Liver (tissue), 7 donors: ENCODE measurements at regions not wholly inside any gene's neighbourhood (a gene's known extent, or its start where the extent isn't known, plus 50 kb on each side); places are given as distances from the start of the nearest gene placed in this dataset.

Source experiments
- DNase-seq: peaks from one replicate; pipeline ENCODE4 v3.0.0-alpha.2; 2017; ENCODE audit warnings: low spot score
- H3K27ac ChIP-seq, 2 donors: one replicate each; pipeline ENCODE4 v1.7.0; 2013; ENCODE audit warnings: inconsistent platforms in 2 of 2, low read length in 2 of 2, control low read depth in 1 of 2, low read depth in 1 of 2, mild to moderate bottlenecking in 1 of 2
- H3K27me3 ChIP-seq, 4 donors: one replicate each; pipeline versions ENCODE4 v1.6.1 to v1.7.0; 2013; ENCODE audit warnings: low read length in 3 of 4, inconsistent platforms in 1 of 4, mild to moderate bottlenecking in 1 of 4, moderate library complexity in 1 of 4; ENCODE audit not compliant: control insufficient read depth in 4 of 4, insufficient read depth in 4 of 4
- H3K36me3 ChIP-seq, 4 donors: one replicate each; pipeline versions ENCODE4 v1.6.1 to v1.7.0; 2013; ENCODE audit warnings: low read length in 3 of 4, mild to moderate bottlenecking in 3 of 4, low read depth in 1 of 4, moderate library complexity in 1 of 4; ENCODE audit not compliant: control insufficient read depth in 4 of 4, insufficient read depth in 3 of 4
- H3K4me1 ChIP-seq, 4 donors: one replicate each; pipeline versions ENCODE4 v1.6.1 to v1.7.0; 2013; ENCODE audit warnings: low read length in 3 of 4, mild to moderate bottlenecking in 3 of 4, moderate library complexity in 1 of 4; ENCODE audit not compliant: control insufficient read depth in 4 of 4, insufficient read depth in 4 of 4
- H3K4me3 ChIP-seq, 3 donors: one replicate each; pipeline versions ENCODE4 v1.6.1 to v1.7.0; 2013; ENCODE audit warnings: low read length in 3 of 3, control low read depth in 1 of 3, low read depth in 1 of 3, mild to moderate bottlenecking in 1 of 3
- H3K9ac ChIP-seq, 2 donors: one replicate each; pipeline ENCODE4 v1.7.0; 2013; ENCODE audit warnings: low read length in 2 of 2, mild to moderate bottlenecking in 2 of 2, moderate library complexity in 2 of 2, control low read depth in 1 of 2, low read depth in 1 of 2
- H3K9me3 ChIP-seq, 4 donors: one replicate each; pipeline versions ENCODE4 v1.6.1 to v1.7.0; 2013; ENCODE audit warnings: low read length in 3 of 4; ENCODE audit not compliant: control insufficient read depth in 4 of 4
- EGR1 ChIP-seq, 2 donors: IDR thresholded peaks; 2 replicates each; pipeline ENCODE4 v1.6.1; 2016 to 2018; ENCODE audit warnings: antibody characterized with exemption in 2 of 2, low read depth in 2 of 2
- FOXA1 ChIP-seq: IDR thresholded peaks from 2 replicates; pipeline ENCODE4 v1.6.1; 2016; ENCODE audit warnings: antibody characterized with exemption
- FOXA2 ChIP-seq: IDR thresholded peaks from 2 replicates; pipeline ENCODE4 v1.6.1; 2016; ENCODE audit warnings: antibody characterized with exemption
- HNF4A ChIP-seq, 2 donors: conservative IDR thresholded peaks; 2 replicates each; pipeline ENCODE4 v1.6.1; 2016; ENCODE audit warnings: antibody characterized with exemption in 2 of 2, mild to moderate bottlenecking in 2 of 2
- HNF4G ChIP-seq: IDR thresholded peaks from 2 replicates; pipeline ENCODE4 v1.6.1; 2016; ENCODE audit warnings: antibody characterized with exemption
- JUND ChIP-seq, 2 donors: IDR thresholded peaks; 2 replicates each; pipeline ENCODE4 v1.6.1; 2016; ENCODE audit warnings: antibody characterized with exemption in 2 of 2
- NR2F2 ChIP-seq: IDR thresholded peaks from 2 replicates; pipeline ENCODE4 v1.6.1; 2016; ENCODE audit warnings: antibody characterized with exemption
- RAD21 ChIP-seq, 2 donors: IDR thresholded peaks; 2 replicates each; pipeline ENCODE4 v1.6.1; 2016; ENCODE audit warnings: antibody characterized with exemption in 2 of 2, mild to moderate bottlenecking in 2 of 2
- RXRA ChIP-seq, 2 donors: IDR thresholded peaks; 2 replicates each; pipeline ENCODE4 v1.6.1; 2017 to 2018; ENCODE audit warnings: antibody characterized with exemption in 2 of 2, mild to moderate bottlenecking in 1 of 2
- SP1 ChIP-seq: IDR thresholded peaks from 2 replicates; pipeline ENCODE4 v1.6.1; 2018; ENCODE audit warnings: antibody characterized with exemption, mild to moderate bottlenecking
- TAF1 ChIP-seq: conservative IDR thresholded peaks from 2 replicates; pipeline ENCODE4 v1.6.1; 2016; ENCODE audit warnings: antibody characterized with exemption, mild to moderate bottlenecking
- YY1 ChIP-seq: IDR thresholded peaks from 2 replicates; pipeline ENCODE4 v1.6.1; 2016; ENCODE audit warnings: antibody characterized with exemption, mild to moderate bottlenecking
- WGBS: extraction: QIAGEN DNeasy Blood & Tissue Kit; methylation state at CpG from one replicate; pipeline ENCODE4 v1.1.7; 2013; 5-methylcytosine and 5-hydroxymethylcytosine counted together
- TF ChIP-seq, protein P1 (sequence below): IDR thresholded peaks from 2 replicates; pipeline ENCODE4 v1.6.1; 2016; ENCODE audit warnings: antibody characterized with exemption
- TF ChIP-seq, protein P2 (sequence below): IDR thresholded peaks from 2 replicates; pipeline ENCODE4 v1.6.1; 2016; ENCODE audit warnings: antibody characterized with exemption
- TF ChIP-seq, protein P3 (sequence below): IDR thresholded peaks from 2 replicates; pipeline ENCODE4 v1.6.1; 2016; ENCODE audit warnings: antibody characterized with exemption
- TF ChIP-seq, protein P4 (sequence below): IDR thresholded peaks from 2 replicates; pipeline ENCODE4 v1.6.1; 2016; ENCODE audit warnings: antibody characterized with exemption, mild to moderate bottlenecking
- donor health status: healthy.
- donor health status: healthy.
- donor health status: healthy.
- donor health status: healthy.

DNA sequence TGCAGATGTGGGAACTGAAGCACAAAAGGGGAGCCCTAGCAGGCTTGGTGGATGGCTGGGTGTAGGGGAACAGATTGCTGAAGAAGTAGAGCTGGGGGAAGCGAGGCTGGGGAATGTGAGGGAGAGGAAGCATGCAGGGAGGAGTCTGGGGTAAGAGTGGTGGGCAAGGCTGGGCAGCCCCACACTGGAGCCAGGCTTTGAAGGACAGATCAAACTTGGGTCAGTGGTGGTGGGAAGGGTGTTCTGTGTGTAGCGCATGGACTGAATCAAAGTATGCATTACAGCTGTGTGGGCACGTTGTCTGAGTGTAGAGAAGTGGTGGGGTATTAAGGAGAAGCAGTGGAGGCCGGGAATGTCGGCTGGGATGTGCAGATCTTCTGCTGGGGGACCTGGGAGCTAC, 116.0 kb downstream of the CYLD start:
- Histone ChIP-seq H3K27ac (no peak overlapping the region), H3K36me3 (no peaks in the 10 kb centered on the region), H3K4me3 (no peak overlapping the region), H3K4me1 (peaks cover 0 to 13% (median 2%) of the 10 kb centered on the region in 4 donors), H3K9ac (no peak overlapping the region), H3K9me3 (no peaks in the 10 kb centered on the region), H3K27me3 (no peaks in the 10 kb centered on the region)
- TF ChIP-seq TAF1: no peak
- TF ChIP-seq FOXA1: no peak
- no peak for TF ChIP-seq HNF4G
- no peak for TF ChIP-seq FOXA2
- no peak for TF ChIP-seq HNF4A (conservative IDR thresholded peaks at IDR 0.05)
- TF ChIP-seq NR2F2: no peak
- TF ChIP-seq, protein P1, sequence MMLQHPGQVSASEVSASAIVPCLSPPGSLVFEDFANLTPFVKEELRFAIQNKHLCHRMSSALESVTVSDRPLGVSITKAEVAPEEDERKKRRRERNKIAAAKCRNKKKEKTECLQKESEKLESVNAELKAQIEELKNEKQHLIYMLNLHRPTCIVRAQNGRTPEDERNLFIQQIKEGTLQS: no peak
- TF ChIP-seq, protein P2, sequence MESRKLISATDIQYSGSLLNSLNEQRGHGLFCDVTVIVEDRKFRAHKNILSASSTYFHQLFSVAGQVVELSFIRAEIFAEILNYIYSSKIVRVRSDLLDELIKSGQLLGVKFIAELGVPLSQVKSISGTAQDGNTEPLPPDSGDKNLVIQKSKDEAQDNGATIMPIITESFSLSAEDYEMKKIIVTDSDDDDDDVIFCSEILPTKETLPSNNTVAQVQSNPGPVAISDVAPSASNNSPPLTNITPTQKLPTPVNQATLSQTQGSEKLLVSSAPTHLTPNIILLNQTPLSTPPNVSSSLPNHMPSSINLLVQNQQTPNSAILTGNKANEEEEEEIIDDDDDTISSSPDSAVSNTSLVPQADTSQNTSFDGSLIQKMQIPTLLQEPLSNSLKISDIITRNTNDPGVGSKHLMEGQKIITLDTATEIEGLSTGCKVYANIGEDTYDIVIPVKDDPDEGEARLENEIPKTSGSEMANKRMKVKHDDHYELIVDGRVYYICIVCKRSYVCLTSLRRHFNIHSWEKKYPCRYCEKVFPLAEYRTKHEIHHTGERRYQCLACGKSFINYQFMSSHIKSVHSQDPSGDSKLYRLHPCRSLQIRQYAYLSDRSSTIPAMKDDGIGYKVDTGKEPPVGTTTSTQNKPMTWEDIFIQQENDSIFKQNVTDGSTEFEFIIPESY: no peak
- TF ChIP-seq EGR1 (IDR thresholded peaks at IDR 0.05; ENCODE audit: low read depth in 2 of 2): no peak
- TF ChIP-seq JUND (IDR thresholded peaks at IDR 0.05): no peak
- TF ChIP-seq RAD21 (IDR thresholded peaks at IDR 0.05): no peak
- TF ChIP-seq, protein P3, sequence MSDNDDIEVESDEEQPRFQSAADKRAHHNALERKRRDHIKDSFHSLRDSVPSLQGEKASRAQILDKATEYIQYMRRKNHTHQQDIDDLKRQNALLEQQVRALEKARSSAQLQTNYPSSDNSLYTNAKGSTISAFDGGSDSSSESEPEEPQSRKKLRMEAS: no peak
- no peak for TF ChIP-seq RXRA (IDR thresholded peaks at IDR 0.05)
- 90% methylated on average over 5 of the region's 5 CpGs for WGBS
- peak; percentile 1 for DNase-seq

GRCh38 chr16:50856991-50857390, 115.1 kb downstream of the CYLD start:
- WGBS: 28% methylated on average over 2 of the region's 2 CpGs
- peak; percentile 25 for DNase-seq
- H3K27ac ChIP-seq: no peak overlapping the region

More at GRCh38 chr16:50856991-50857390, 115.1 kb downstream of the CYLD start:
- Histone ChIP-seq H3K4me1 (peaks cover 0 to 13% (median 2%) of the 10 kb centered on the region in 4 donors), H3K36me3 (no peaks in the 10 kb centered on the region), H3K9ac (no peak overlapping the region), H3K9me3 (no peaks in the 10 kb centered on the region), H3K4me3 (no peak overlapping the region), H3K27me3 (no peaks in the 10 kb centered on the region)
- no peak for TF ChIP-seq YY1
- TF ChIP-seq RAD21 (IDR thresholded peaks at IDR 0.05): peak; percentile 24 to 45
- TF ChIP-seq, protein P4, sequence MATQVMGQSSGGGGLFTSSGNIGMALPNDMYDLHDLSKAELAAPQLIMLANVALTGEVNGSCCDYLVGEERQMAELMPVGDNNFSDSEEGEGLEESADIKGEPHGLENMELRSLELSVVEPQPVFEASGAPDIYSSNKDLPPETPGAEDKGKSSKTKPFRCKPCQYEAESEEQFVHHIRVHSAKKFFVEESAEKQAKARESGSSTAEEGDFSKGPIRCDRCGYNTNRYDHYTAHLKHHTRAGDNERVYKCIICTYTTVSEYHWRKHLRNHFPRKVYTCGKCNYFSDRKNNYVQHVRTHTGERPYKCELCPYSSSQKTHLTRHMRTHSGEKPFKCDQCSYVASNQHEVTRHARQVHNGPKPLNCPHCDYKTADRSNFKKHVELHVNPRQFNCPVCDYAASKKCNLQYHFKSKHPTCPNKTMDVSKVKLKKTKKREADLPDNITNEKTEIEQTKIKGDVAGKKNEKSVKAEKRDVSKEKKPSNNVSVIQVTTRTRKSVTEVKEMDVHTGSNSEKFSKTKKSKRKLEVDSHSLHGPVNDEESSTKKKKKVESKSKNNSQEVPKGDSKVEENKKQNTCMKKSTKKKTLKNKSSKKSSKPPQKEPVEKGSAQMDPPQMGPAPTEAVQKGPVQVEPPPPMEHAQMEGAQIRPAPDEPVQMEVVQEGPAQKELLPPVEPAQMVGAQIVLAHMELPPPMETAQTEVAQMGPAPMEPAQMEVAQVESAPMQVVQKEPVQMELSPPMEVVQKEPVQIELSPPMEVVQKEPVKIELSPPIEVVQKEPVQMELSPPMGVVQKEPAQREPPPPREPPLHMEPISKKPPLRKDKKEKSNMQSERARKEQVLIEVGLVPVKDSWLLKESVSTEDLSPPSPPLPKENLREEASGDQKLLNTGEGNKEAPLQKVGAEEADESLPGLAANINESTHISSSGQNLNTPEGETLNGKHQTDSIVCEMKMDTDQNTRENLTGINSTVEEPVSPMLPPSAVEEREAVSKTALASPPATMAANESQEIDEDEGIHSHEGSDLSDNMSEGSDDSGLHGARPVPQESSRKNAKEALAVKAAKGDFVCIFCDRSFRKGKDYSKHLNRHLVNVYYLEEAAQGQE: no peak
- TF ChIP-seq RXRA (IDR thresholded peaks at IDR 0.05): peak; percentile 66 to 68
- TF ChIP-seq EGR1 (IDR thresholded peaks at IDR 0.05; ENCODE audit: low read depth in 2 of 2): peak in 1 of 2 donors; percentile 23
- TF ChIP-seq SP1: peak; percentile 73
- peak; percentile 70 to 82 for TF ChIP-seq HNF4A (conservative IDR thresholded peaks at IDR 0.05)
